GDM1 (cell line): ENCODE measurements at regions not wholly inside any gene's neighbourhood (a gene's known extent, or its start where the extent isn't known, plus 50 kb on each side); places are given as distances from the start of the nearest gene placed in this dataset.

Experiments
- DNase-seq: peaks from one replicate; lab custom pipeline; 2025; lab: John Stamatoyannopoulos, UW

DNA sequence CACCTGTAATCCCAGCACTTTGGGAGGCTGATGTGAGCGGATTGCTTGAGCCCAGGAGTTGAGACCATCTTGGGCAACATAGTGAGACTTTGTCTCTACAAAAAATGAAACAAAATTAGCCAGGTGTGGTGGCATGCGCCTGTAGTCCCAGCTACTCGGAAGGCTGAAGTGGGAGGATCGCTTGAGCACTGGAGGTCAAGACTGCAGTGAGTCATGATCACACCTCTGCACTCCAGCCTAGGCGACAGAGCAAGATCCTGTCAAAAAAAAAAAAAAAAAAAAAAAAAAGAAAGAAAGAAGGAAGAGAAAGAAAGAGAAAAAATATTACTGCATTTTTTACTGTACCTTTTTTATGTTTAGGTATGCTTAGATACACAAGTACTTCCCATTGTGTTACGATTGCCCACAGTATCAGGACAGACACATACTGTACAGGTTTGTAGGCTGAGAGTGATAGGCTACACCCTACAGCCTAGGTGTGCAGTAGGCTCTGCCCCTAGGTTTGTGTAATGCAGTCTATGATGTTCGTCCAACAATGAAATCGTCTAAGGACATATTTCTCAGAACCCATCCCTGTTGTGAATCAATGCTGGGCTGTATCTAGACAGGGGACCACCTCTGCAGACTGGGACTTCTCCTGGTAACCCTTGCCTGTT, 160.4 kb upstream of the PWP1 start:
- DNase-seq, result no peak

DNA sequence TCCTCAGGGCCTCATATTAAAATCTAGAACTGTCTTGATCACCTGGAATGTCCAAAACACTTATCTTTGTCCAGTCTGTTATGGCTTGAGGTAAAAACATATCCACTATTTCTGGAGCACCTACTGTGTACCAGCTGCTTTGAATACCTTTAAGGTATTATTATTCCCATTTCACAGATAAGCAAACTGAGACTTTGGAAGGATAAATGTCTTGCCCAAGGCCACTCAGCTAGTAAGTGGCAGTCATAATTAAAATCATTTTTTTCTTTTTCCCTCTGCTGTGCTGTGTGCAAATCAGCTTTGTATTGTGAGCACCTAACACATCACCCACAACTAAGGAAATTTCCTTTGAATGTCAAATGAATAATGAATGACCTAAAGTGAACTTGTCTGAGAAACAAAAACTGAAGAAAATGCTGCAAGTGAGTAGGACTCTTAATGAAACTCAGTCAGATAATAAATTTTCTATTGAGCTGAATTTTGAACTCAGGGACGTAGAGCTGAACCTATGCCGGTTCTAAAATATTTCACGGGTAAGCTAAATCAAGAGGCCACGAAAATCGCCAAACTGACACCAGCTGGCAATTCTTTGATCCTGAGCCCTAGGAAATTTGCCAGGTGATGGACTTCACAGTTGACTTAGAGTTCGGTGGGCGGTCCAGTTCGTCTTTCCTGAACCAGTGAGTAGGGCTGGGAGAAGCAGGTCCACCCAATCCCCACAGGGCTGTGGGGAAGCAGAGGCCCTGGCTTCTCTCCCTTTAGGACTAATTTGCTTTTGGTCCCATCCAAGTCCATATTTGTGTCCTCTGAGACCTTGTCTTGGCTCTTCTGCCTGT, 159.7 kb upstream of the PWP1 start:
- DNase-seq, result no peak

DNA sequence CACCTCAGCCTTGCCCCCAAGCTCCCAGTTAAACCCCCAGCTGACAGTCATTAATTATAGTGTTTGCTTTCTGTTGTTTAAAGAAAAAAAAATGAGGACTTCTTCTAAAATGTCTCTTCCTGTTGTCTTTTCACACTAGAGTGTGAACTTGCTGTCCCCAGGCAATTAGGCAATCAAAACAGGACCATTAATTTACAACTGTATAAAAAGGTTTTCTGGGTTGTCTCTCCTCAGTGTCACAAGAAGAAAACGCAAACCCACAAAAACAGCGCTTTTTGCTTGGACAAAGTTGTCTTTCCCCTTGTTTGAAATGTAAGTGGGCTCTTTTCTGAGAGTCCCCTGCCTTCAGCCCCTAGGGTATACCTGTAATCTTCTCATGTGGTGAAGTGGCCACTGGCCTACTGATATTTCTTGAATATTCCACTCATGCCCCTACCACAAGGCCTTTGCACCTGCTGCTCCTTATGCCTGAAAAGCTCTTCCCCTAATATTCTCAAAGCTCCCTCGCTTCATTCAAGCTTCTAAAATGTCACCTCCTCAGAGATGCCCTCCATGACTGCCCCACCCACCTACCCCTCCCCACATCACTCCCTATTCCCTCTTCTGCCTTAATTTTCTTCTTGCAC, 158.9 kb upstream of the PWP1 start:
- DNase-seq, result no peak

DNA sequence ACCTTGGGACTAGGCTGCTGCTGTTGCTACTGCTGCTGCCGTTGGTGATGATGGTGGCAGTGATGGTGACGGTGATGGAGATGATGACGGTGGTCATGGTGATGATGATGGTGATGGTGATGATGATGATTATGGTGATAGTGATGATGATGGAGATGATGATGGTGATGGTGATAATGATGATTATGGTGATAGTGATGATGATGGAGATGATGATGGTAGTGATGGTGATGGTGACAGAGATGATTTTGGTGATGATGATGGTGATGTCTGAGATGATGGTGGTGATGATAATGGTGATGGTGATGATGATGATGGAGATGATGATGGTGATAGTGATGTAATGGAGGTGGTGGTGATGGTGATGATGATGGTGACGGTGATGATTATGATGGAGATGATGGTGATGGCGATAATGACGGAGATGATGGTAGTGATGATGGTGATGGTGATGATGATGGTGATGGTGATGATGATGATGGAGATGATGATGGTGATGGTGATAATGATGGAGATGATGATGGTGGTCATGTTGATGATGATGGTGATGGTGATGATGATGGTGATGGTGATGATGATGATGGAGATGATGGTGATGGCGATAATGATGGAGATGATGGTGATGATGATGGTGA, 156.8 kb upstream of the PWP1 start:
- no peak for DNase-seq

DNA sequence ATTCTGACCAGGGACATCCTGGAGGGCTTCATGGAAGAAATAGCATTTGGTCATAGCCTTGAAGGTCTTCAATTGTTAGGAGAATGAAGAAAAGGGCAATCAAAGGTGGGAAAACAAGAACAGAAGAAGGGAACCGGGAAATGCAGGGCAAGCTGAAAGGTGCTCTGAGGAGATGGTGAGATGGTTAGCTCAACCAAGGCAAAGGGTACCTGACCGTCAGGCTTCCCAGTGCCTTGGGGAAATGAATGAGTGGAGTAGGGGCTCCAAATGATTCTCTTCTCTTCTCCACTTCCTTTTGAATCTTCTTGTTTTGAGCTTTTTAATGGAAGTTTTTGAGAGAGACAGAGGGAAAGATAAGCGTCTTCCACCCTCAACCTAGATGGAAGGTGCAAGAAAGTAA, 155.6 kb upstream of the PWP1 start:
- DNase-seq, result no peak

DNA sequence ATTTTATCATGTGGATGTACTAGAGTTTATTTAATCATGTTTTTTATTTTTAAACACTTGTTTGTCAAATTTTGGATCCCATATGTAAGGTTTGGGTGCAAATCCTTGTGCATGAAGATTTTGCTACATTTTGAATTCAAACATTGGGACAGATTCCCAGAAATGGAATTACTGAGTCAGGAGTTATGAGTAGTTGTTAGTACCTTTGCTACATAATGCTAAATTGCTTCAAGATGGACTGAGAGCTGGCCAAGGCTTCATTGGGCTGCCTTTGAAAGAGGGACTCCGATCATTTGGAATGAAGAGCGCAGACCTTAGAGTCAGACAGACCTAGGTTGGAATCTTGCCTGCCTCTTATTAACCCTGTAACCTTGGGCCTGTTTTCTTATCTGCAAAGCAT, 154.9 kb upstream of the PWP1 start:
- DNase-seq, result no peak

DNA sequence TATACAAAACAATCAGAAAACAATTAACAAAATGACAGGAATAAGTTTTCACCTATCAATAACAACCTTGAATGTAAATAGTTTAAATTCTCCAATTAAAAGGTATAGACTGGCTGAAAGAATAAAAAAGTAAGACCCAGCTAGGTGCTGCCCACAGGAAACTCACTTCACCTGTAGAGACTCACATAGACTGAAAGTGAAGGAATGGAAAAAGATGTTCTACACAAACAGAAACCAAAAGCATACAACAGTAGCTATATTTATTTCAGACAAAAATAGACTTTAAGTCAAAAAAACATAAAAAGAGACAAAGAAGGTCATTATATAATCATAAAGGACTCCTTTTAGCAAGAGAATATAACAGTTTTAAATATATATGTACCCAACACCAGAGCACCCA, 152.4 kb upstream of the PWP1 start:
- DNase-seq, result no peak

DNA sequence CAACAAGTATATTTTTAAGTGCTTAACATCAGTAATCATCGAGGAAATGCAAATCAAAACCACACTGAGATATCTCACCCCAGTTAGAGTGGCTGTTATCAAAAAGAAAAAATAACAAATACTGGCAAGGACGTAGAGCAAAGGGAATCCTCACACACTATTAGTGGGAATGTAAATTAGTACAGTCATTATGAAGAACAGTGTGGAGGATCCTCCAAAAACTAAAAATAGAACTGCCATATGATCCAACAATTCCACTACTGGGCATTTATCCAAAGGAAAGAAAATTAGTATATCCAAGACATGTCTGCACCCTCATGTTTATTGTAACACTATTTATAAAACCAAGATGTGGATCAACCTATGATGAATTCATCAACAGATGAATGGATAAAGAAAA, 149.0 kb upstream of the PWP1 start:
- DNase-seq, result no peak

DNA sequence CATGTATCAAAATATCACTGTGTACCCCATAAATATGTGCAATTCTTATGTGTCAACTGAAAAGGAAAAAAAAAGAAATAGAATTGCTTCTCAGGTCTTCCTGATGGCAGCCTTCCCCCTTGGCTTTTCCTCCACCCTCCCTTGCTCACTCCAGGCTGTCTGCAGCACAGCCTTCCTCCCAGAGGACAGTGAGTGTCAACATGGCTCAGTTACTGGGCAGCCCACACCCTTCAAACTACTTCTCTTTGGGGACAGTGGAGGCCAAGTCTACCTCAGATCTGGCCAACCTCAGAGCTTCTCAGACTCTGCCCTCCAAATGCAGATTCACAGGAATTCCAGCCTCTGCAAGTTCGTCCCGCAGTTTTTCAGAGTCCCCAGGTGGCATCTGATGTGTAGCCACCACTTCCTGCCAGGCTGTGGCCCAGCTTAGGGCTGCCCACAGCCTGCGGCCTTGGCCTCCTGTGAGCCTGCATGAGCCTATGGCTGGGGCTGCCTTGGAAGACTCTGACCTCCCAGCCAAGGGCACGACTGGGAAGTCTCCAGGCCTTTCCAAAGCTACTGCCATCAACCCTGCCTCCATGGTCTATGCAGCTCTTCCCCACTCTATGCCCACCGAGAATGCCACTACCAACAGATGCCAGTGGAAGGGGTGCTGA, 148.0 kb upstream of the PWP1 start:
- no peak for DNase-seq

DNA sequence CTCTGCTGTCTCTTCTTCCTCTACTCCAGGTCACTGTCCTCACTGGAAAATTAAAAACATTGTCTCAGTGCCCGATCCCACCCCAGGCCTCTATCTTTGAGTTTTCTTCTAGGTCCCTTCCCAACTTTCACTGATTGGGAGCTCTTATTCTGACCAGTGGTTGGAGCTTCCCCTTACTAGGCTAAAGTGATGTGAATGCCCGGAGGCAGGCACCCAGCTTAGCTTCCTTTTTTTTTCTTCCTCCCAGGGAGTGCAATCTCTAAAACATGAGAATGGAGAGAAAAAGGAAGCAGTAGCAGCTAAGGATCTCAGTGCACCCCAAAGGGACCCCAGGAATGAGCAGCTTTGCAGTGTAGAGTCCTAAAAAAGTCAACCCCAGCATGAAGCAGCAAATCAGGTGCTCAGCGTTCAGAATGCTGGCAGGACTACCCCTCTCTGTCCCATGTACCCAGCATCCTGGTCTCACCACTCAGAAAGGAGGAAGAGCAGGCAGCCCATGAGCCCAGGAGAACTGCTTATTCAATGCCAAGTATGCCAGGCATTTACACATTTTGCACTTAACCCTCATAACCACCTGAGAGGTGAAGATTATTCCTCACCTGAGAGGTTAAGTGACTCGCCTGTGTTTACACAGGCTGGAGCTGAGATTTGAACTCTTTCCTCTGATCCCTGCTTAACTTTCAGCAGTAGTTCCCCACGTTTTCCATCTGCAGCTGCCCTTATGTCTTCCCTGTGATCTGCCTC, 146.2 kb upstream of the PWP1 start:
- DNase-seq, result no peak

DNA sequence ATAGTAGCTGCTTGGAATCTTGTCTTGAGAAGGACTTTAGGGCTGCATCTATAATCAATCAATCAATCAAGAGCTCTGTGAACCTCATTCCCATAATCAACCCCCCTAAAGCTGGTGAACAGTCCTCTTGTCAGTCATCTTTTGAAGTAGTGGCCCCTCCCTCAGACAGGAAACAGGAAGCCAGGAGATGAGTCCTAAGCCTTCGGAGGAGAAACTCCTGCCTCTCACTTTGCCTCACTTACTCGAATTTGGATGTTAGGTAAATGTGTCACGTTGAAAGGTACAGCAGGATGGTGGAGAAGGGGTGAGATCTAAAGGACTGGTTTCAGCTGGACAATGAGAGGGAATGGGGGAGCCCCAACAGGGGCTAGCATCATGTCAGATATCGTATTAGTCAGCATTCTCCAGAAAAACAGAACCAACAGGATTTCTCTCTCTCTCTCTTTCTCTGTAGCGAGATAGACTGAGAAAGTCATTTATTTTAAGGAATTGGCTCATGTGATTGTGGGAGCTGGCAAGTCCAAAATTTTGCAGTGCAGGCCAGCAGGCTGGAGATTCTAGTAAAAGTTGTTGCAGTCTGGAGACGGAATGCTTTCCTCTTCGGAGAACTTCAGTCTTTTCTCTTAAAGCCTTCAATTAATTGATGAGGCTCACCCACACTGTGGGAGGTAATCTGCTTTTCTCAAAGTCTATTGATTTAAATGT, 144.4 kb upstream of the PWP1 start:
- no peak for DNase-seq

DNA sequence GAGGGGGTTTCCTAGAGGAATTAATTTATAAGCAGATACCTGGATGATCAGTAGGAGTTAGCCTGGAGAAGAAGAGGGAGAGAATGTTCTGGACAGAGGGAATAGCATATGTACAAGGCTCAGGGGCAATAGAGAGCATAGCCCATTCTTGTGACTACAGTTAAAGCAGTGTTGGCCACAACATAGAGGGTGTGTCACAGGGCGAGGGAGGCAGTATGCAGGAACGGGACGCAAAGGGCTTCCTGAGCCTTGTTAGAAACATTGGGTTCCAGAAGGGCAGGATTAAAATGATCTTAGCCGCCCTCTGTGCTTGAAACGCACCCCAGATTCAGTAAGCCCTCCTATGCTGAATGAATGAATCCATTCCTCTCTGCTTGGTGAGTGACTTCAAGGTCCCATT, 142.2 kb upstream of the PWP1 start:
- DNase-seq, result no peak

DNA sequence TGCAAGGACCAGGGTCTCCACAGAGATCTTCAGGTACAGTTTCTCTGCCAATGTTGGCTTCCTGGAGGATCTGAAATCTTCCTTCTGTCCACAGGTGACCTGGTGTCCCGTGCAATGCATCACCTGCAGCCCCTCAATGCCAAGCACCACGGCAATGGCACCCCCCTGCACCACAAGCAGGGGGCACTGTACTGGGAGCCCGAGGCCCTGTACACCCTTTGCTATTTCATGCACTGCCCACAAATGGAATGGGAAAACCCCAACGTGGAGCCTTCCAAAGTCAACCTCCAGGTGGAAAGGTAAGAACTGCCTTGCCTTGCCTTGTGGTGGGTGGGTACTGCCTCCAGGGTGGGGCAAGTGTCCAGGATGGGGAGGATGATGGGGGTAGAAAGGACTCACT, 141.8 kb upstream of the PWP1 start:
- no peak for DNase-seq

DNA sequence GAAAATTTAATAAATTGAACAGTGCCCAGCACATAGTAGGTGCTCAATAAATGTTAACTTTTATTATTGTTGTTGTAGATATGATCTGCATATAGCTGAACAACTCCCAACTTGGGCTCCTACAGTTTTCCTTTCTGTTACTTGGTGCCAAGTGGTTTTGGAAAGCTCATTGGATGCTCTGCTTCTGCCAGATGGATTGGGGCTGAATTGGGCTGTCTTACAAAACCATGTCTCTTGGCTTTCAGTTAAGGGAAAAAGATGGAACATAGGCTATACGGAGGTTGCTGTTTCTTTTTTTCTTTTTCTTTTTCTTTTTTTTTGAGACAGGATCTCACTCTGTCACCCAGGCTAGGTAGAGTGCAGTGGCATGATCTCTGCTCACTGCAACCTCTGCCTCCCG, 140.7 kb upstream of the PWP1 start:
- DNase-seq, result no peak

DNA sequence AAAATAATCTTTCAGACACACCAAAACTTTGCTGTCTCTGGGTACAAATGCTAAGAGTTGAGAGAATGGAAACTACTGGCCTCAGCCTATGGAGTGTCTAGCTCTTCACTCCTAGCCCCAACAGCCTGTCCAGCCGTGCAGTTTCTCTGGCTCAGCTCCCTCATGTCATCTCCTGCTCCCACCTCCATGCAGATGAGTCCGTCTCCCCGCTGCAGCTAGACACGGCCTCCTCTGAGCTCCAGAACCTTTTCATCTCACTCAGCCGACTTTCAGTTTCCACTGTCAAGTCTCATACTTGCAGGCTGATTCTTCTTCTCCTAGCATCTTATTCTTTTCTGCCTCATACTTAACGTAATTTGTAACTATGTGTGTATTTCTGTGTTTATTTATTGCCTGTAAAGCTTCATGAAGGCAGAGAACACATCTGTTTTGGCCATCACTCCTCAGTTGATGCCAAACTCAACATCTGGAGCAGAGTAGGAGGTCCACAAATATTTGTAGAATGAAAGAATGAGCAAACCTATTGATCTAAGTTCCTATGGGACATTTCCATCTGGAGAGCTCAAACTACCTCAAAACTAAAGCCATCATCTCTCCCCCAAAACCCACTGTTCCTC, 139.8 kb upstream of the PWP1 start:
- no peak for DNase-seq

DNA sequence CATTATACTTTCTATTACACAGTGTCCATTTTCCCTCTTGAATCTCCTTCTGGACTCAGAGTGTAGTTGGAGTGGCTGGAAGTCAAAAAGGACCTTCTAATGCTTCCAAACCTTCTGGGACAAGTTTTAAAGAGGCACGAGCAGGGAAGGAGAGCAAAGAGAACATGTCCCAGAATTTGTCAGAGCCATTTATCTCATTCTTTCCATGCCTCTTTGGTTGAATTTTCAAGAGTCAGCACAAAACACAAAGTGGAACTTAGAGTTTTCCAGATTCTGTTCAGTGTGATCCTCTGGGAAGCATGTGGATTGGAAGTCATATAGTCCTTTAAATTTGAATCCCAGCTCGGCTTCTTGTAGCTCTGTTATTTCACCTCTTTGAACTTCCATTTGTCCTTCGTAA, 138.2 kb upstream of the PWP1 start:
- DNase-seq, result no peak

DNA sequence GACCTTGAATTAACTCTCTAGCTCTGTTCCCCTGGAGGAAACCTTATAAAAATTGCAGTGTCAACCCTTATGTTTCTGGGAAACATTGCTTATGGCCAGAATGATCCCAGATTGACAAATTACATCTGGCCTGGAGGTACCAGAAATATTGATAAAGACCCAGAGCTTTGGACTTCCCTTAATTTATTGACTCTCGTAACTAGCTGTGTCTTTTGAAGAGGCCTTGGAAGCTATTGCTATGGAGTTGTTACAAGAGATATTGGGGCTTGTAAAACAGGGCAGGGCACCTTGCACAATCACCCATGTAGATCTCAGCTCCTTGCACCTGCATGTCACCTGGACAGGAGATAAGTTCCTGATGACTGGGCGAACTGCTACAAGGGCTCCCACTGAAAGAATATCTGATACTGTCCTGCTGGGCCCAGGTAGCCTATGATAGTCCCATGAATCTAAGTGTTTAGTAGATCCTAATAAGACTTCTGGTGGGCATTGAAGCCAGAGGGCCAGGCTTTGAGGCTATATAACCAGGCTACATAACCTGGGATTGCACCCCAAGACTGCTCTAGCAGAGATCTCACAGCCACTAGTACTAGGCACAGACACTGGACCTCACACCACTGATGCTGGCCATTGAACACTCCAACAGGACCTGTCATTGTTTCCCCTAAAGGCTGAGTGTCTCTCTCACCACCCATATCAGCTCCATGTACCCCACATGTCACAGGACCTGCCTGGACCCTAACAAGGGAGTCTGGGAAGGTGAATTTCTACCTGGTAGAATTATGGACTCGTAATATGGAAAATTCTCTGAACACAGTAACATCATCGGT, 135.7 kb upstream of the PWP1 start:
- DNase-seq, result no peak

DNA sequence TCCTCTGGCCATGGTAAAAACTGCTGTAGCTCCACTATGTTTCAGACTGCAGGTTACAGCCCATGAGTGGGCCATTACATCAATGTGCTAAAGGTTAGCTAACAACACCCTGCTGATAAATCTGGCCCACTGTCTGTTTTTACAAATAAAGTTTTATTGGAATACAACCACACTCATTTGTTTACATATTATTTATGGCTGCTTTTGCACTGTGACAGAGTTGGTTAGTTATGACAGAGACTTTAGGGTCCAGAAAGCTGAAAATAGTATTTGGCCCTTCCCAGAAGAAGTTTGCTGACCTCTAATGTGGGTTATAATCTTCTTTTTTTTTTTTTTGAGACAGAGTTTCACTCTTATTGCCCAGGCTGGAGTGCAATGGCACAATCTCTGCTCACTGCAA, 134.2 kb upstream of the PWP1 start:
- DNase-seq, result no peak

DNA sequence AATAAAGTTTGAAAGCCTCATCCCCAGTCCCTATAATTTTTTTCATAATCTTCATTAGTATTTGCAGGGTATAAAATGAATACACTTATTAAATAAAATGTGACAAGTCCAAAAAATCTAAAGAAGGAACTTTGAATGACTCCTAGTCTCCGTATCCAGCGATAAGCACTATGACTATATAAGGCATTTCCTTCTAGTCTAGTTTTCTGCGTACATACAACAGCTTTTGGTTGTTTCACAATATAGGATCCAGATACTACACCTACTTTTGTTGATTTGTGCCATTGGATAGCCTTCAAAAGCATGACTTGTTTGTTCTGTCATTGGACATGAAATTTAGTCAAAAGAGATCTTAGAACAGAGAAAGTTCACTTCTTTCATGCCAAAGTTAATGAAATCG, 133.3 kb upstream of the PWP1 start:
- no peak for DNase-seq
